ENCODE measurements at regions not wholly inside any gene's neighbourhood (a gene's known extent, or its start where the extent isn't known, plus 50 kb on each side); places are given as distances from the start of the nearest gene placed in this dataset.

GRCh38 chr12:127165567-127166392, 1101.2 kb upstream of the TMEM132C start:
- TF ChIP-seq GATA2 (IDR thresholded peaks at IDR 0.05; ENCODE audit: low read depth, low read length) (no peak), GATA3 (IDR thresholded peaks at IDR 0.05; ENCODE audit: low read depth, low read length) (no peak)

Data from SH-SY5Y (cell line).